ENCODE measurements at regions not wholly inside any gene's neighbourhood (a gene's known extent, or its start where the extent isn't known, plus 50 kb on each side); places are given as distances from the start of the nearest gene placed in this dataset.

GRCh38 chr2:240310201-240310600 lies 125.3 kb upstream of the GPC1 start:
- H2AK5ac ChIP-seq (ENCODE audit: low read depth, low read length) = no peak overlapping the region
- no peak overlapping the region for H2AK9ac ChIP-seq (replicated peaks; ENCODE audit: low read depth, low read length, poor library complexity)
- no peaks in the 10 kb centered on the region for H3K4me1 ChIP-seq (ENCODE audit: control insufficient read depth, insufficient read depth, low read length)
- CTCF ChIA-PET = no interaction called here
- no peak overlapping the region for H3K9ac ChIP-seq (ENCODE audit: low read depth, low read length)
- H3K9me3 ChIP-seq (ENCODE audit: control insufficient read depth, insufficient read depth, low read length) = no peaks in the 10 kb centered on the region
- dilution Hi-C loops (cut with HindIII; ENCODE audit: low sequenced_read_pairs, unreplicated experiment) (no loop called here), intact Hi-C loops (cut with micrococcal nuclease) (no loop called here), in situ Hi-C loops (cut with MboI; ENCODE audit: low sequenced_read_pairs) (no loop called here)
- no peaks in the 10 kb centered on the region for H4K20me1 ChIP-seq (ENCODE audit: insufficient read depth, low read length)
- H3K14ac ChIP-seq (replicated peaks; ENCODE audit: low read depth, low read length) = no peak overlapping the region
- no TSS peak for BruUV-seq (replicated peaks)
- no peak overlapping the region for H2BK20ac ChIP-seq (ENCODE audit: low read depth, low read length)
- POLR2A ChIA-PET (ENCODE audit: unreplicated experiment) = no interaction called here
- no peaks in the 10 kb centered on the region; the same call in none of the 2 replicates for H3K27me3 ChIP-seq (ENCODE audit: control insufficient read depth, insufficient read depth, low read length)
- H2BK15ac ChIP-seq (ENCODE audit: low read depth, low read length) = no peak overlapping the region
- TF ChIP-seq CTCF (conservative IDR thresholded peaks at IDR 0.05; ENCODE audit: low read depth, low read length) (no peak), FOS (IDR thresholded peaks at IDR 0.05; ENCODE audit: low read depth, low read length) (no peak), POLR2A (IDR thresholded peaks at IDR 0.05; ENCODE audit: low read depth, low read length) (no peak), RFX5 (IDR thresholded peaks at IDR 0.05; ENCODE audit: low read depth, low read length) (no peak), ELK1 (IDR thresholded peaks at IDR 0.05; ENCODE audit: borderline replicate concordance, low read depth, low read length) (no peak), MAZ (IDR thresholded peaks at IDR 0.05; ENCODE audit: borderline replicate concordance, low read depth, low read length) (no peak), SMC3 (IDR thresholded peaks at IDR 0.05; ENCODE audit: low read depth, low read length) (no peak), RAD21 (IDR thresholded peaks at IDR 0.05; ENCODE audit: low read length) (no peak), MAFK (IDR thresholded peaks at IDR 0.05; ENCODE audit: low read depth, low read length) (no peak), BHLHE40 (IDR thresholded peaks at IDR 0.05; ENCODE audit: low read depth, low read length) (no peak), USF2 (IDR thresholded peaks at IDR 0.05; ENCODE audit: low read depth, low read length) (no peak), RCOR1 (IDR thresholded peaks at IDR 0.05; ENCODE audit: insufficient replicate concordance, low read length) (no peak), CEBPB (IDR thresholded peaks at IDR 0.05; ENCODE audit: low read depth, low read length) (no peak), NFE2L2 (IDR thresholded peaks at IDR 0.05; ENCODE audit: low read depth, low read length) (no peak), CHD1 (IDR thresholded peaks at IDR 0.05; ENCODE audit: low read depth, low read length) (no peak), MXI1 (IDR thresholded peaks at IDR 0.05; ENCODE audit: borderline replicate concordance, low read depth, low read length) (no peak)
- no peaks in the 10 kb centered on the region for H3K36me3 ChIP-seq (ENCODE audit: control insufficient read depth, insufficient read depth, low read length)
- no peak overlapping the region for H3K27ac ChIP-seq (ENCODE audit: insufficient read depth, low read length)
- H3K18ac ChIP-seq (ENCODE audit: low read depth, low read length) = no peak overlapping the region
- WGBS, 2 experiments (ENCODE audit: extremely low coverage in 2 of 2, insufficient read length in 1 of 2) = no CpG with 5 or more reads among the region's 10 CpGs
- H2AFZ ChIP-seq (replicated peaks; ENCODE audit: low read length, poor library complexity) = no peak overlapping the region
- DNase-seq = no peak
- no peak overlapping the region for H4K5ac ChIP-seq (ENCODE audit: low read depth, low read length)
- no peak overlapping the region for H3K4ac ChIP-seq (ENCODE audit: low read depth, low read length)
- no peak overlapping the region for H3K56ac ChIP-seq (ENCODE audit: extremely low read depth, insufficient read depth, low read length)
- H3K4me2 ChIP-seq (ENCODE audit: low read depth, low read length) = no peak overlapping the region
- peaks cover 6% of the 10 kb centered on the region for H3K9me1 ChIP-seq (ENCODE audit: insufficient read depth, low read length)
- no peak overlapping the region for H2BK120ac ChIP-seq (ENCODE audit: low read depth, low read length)
- H3K23ac ChIP-seq (ENCODE audit: low read depth, low read length) = no peak overlapping the region
- ATAC-seq (ENCODE audit: low read depth) = no peak
- H4K91ac ChIP-seq (ENCODE audit: insufficient read depth, low read depth, low read length) = no peak overlapping the region
- no peaks in the 10 kb centered on the region for H3K79me1 ChIP-seq (ENCODE audit: low read depth in 1 of 2, low read length in 2 of 2)
- H3K4me3 ChIP-seq (ENCODE audit: insufficient read depth, low read depth, low read length) = no peak overlapping the region
- no peak overlapping the region for H4K8ac ChIP-seq (ENCODE audit: low read depth in 2 of 2, low read length in 2 of 2)
- no peak overlapping the region for H2BK5ac ChIP-seq (ENCODE audit: low read depth, low read length, poor library complexity, severe bottlenecking)

Data from IMR-90 (cell line).